Spleen (tissue), 11 donors: ENCODE measurements at regions not wholly inside any gene's neighbourhood (a gene's known extent, or its start where the extent isn't known, plus 50 kb on each side); places are given as distances from the start of the nearest gene placed in this dataset.
A peak's percentile ranks its signal among the peaks of the same experiment; 100 is the strongest.

ENCODE experiments used
- DNase-seq: peaks from one replicate; pipeline ENCODE4 v3.0.0-alpha.2; 2020
- H3K27ac ChIP-seq, 8 donors: fragments of 200-600 bp; sonication (generic) in 7 of 8; 1 replicate in 4 of 8; 2 replicates in 4 of 8; pipeline versions ENCODE4 v1.5.0 to v1.8.0; 2016 to 2021; ENCODE audit warnings: inconsistent platforms in 4 of 8, mild to moderate bottlenecking in 4 of 8, moderate library complexity in 1 of 8
- H3K27me3 ChIP-seq, 7 donors: fragments of 200-600 bp; sonication (generic) in 6 of 7; replicated peaks in 1 of 7; 1 replicate in 4 of 7; 2 replicates in 3 of 7; pipeline versions ENCODE4 v1.5.0 to v1.8.0; 2016 to 2021; ENCODE audit warnings: inconsistent platforms in 3 of 7, mild to moderate bottlenecking in 1 of 7
- H3K36me3 ChIP-seq, 6 donors: fragments of 200-600 bp; sonication (generic) in 5 of 6; 1 replicate in 4 of 6; 2 replicates in 2 of 6; pipeline versions ENCODE4 v1.5.0 to v1.8.0; 2016 to 2021; ENCODE audit warnings: inconsistent platforms in 2 of 6
- H3K4me1 ChIP-seq, 6 donors: fragments of 200-600 bp; sonication (generic) in 5 of 6; 1 replicate in 3 of 6; 2 replicates in 3 of 6; pipeline versions ENCODE4 v1.5.0 to v1.8.0; 2016 to 2021; ENCODE audit warnings: inconsistent platforms in 3 of 6
- H3K4me3 ChIP-seq, 8 donors: fragments of 200-600 bp; sonication (generic) in 7 of 8; 1 replicate in 4 of 8; 2 replicates in 4 of 8; pipeline versions ENCODE4 v1.5.0 to v1.8.0; 2016 to 2021; ENCODE audit warnings: inconsistent platforms in 4 of 8, mild to moderate bottlenecking in 4 of 8, moderate library complexity in 2 of 8
- H3K9me3 ChIP-seq, 8 donors: fragments of 200-600 bp; sonication (generic) in 7 of 8; 1 replicate in 4 of 8; 2 replicates in 4 of 8; pipeline versions ENCODE4 v1.5.0 to v1.8.0; 2016 to 2021; ENCODE audit warnings: inconsistent platforms in 4 of 8
- CTCF ChIP-seq, 11 experiments: fragments of 200-600 bp in 7 of 11; fragments of 450-650 bp in 4 of 11; sonication (generic) in 4 of 11; IDR thresholded peaks in 8 of 11; conservative IDR thresholded peaks in 3 of 11; 1 replicate in 7 of 11; 2 replicates in 4 of 11; pipeline versions ENCODE4 v1.4.0 to v1.8.0; 2016 to 2021; ENCODE audit warnings: antibody characterized with exemption in 11 of 11, inconsistent platforms in 4 of 11, mild to moderate bottlenecking in 1 of 11
- POLR2A ChIP-seq, 3 donors: fragments of 450-650 bp; IDR thresholded peaks; one replicate each; pipeline ENCODE4 v1.5.1; 2017; ENCODE audit warnings: antibody characterized with exemption in 3 of 3, mild to moderate bottlenecking in 1 of 3
- POLR2AphosphoS5 ChIP-seq, 3 donors: sonication (generic); formaldehyde crosslinking; IDR thresholded peaks; one replicate each; pipeline ENCODE4 v1.5.1; 2017; ENCODE audit warnings: antibody characterized with exemption in 3 of 3
- whole genome bisulfite sequencing, 5 donors: extraction: QIAGEN DNeasy Blood & Tissue Kit in 3 of 5; methylation state at CpG; one replicate each; pipeline versions ENCODE4 v1.1.5 to v1.1.7; 2013 to 2018; 5-methylcytosine and 5-hydroxymethylcytosine counted together
- intact Hi-C: fragments of 100-400 bp; cut with DNase I; formaldehyde crosslinking; loops from one replicate; pipeline ENCODE4 v1.15.0; 2023; ENCODE audit warnings: low total_unique reads
- donor health status: healthy with polysubstance abuse.
- donor health status: DM: no; HTN: no; CAD: no; lungs with moderate emphysema.
- donor health status: DM: no; HTN: no; CAD: no.
- donor health status: Bipolar disorder and iron deficiency.
- donor health status: healthy.
- donor health status: DM: no; HTN: no; CAD: no.
- donor health status: DM: yes; HTN: yes; CAD: no.

- Histone ChIP-seq H3K4me1 (peaks cover 0 to 2% (median 0%) of the 10 kb centered on the region in 6 donors), H3K36me3 (no peaks in the 10 kb centered on the region)
These were observed 78.0 kb upstream of the BET1 start for GRCh38 chr7:94082126-94082525.

GRCh38 chr7:94087664-94088352 is 83.7 kb upstream of the BET1 start:
- no peak for DNase-seq
- WGBS, 5 donors: 15 to 22% (median 19%) methylated on average over 6 of the region's 6 CpGs
- TF ChIP-seq CTCF (IDR thresholded peaks at IDR 0.05 in 8 of 11, conservative IDR thresholded peaks at IDR 0.05 in 3 of 11): peak; percentile 62 to 88 (median 81)
- no peak for TF ChIP-seq POLR2AphosphoS5 (IDR thresholded peaks at IDR 0.05)
- H3K27me3 ChIP-seq: no peaks in the 10 kb centered on the region
- no peaks in the 10 kb centered on the region for H3K9me3 ChIP-seq
- H3K4me1 ChIP-seq: peaks cover 11 to 22% (median 13%) of the 10 kb centered on the region in 6 donors
- intact Hi-C loops: no loop called here
- H3K27ac ChIP-seq: peak overlapping the region in 3 of 8 donors; percentile 16 to 57 (median 40)
- H3K4me3 ChIP-seq: peak overlapping the region in 4 of 8 donors; percentile 11 to 59 (median 30)
- no peaks in the 10 kb centered on the region for H3K36me3 ChIP-seq

More at GRCh38 chr7:94082126-94082525, 78.0 kb upstream of the BET1 start:
- intact Hi-C loops: no loop called here
- no peak for DNase-seq
- TF ChIP-seq POLR2AphosphoS5 (IDR thresholded peaks at IDR 0.05) (no peak), POLR2A (IDR thresholded peaks at IDR 0.05) (no peak), CTCF (IDR thresholded peaks at IDR 0.05 in 8 of 11, conservative IDR thresholded peaks at IDR 0.05 in 3 of 11) (no peak)
- Histone ChIP-seq H3K4me3 (no peak overlapping the region), H3K9me3 (no peaks in the 10 kb centered on the region), H3K27me3 (no peaks in the 10 kb centered on the region), H3K27ac (no peak overlapping the region)

- Histone ChIP-seq H3K27ac (no peak overlapping the region), H3K36me3 (no peaks in the 10 kb centered on the region), H3K27me3 (no peaks in the 10 kb centered on the region), H3K9me3 (no peaks in the 10 kb centered on the region), H3K4me1 (peaks cover 11 to 22% (median 13%) of the 10 kb centered on the region in 6 donors), H3K4me3 (no peak overlapping the region)
- TF ChIP-seq POLR2A (IDR thresholded peaks at IDR 0.05): no peak
- TF ChIP-seq CTCF (IDR thresholded peaks at IDR 0.05 in 8 of 11, conservative IDR thresholded peaks at IDR 0.05 in 3 of 11): no peak
- TF ChIP-seq POLR2AphosphoS5 (IDR thresholded peaks at IDR 0.05): no peak
- no peak for DNase-seq
- intact Hi-C loops: no loop called here
These were observed 84.4 kb upstream of the BET1 start for GRCh38 chr7:94088560-94088959.

GRCh38 chr7:94089806-94090205 is 85.7 kb upstream of the BET1 start:
- no peak overlapping the region for H3K4me3 ChIP-seq
- no peaks in the 10 kb centered on the region for H3K27me3 ChIP-seq
- intact Hi-C loops: loop anchor here (10.0 kb wide), 1 partner anchor 195 kb away; the partner anchor contains the start of gene TFPI2
- DNase-seq: no peak
- H3K9me3 ChIP-seq: no peaks in the 10 kb centered on the region
- 77 to 91% (median 84%) methylated on average over 4 of the region's 4 CpGs for WGBS, 5 donors
- no peaks in the 10 kb centered on the region for H3K36me3 ChIP-seq
- H3K27ac ChIP-seq: no peak overlapping the region
- peaks cover 11 to 22% (median 13%) of the 10 kb centered on the region in 6 donors for H3K4me1 ChIP-seq
- TF ChIP-seq CTCF (IDR thresholded peaks at IDR 0.05 in 8 of 11, conservative IDR thresholded peaks at IDR 0.05 in 3 of 11) (no peak), POLR2A (IDR thresholded peaks at IDR 0.05) (no peak), POLR2AphosphoS5 (IDR thresholded peaks at IDR 0.05) (no peak)
